Activated naive CD4-positive, alpha-beta T cell (primary cell): ENCODE measurements at regions not wholly inside any gene's neighbourhood (a gene's known extent, or its start where the extent isn't known, plus 50 kb on each side); places are given as distances from the start of the nearest gene placed in this dataset.

Source experiments
- DNase-seq, 4 experiments: peaks; one replicate each; lab custom pipeline; 2025; lab: John Stamatoyannopoulos, UW

DNA sequence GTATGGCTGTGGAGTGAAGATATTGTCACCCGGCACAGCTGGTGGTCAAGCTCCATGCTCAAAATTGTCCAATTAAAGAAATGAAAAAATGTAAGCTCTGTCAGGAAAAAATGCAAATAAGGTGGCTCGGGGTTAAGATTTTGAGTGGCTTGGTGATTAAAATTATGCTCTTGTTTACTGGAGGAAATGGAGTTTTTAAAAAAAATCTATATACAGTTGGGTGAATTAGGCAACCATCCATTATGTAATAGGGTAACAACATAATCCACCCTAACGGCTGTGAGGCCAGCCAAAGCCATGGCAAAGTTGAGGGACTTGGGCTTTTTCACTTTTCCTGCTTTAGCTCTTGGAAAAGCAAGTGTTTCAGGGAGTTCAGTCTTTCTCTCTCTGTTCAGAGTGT lies 260.8 kb upstream of the HABP2 start:
- no peak for DNase-seq

DNA sequence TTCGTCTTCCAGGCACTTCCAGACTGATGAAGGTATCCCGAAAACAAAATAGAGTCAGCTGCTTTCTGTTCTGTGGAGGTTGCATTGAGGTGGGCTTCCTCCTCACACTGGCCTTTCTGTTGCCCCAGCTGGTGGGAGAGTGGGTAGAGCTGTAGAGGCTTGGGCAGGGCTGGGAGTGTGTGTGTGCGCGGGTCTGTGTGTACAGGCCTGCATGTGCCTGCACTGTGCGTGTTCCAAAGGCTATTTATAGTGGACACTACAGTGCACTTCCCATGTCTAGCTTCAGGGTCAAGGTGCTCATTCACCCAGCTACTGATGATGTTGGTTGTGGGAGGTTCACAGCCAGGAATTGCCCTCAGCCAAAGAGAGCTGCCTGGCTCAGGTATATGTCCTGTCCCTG lies 260.1 kb upstream of the HABP2 start:
- DNase-seq, result no peak

DNA sequence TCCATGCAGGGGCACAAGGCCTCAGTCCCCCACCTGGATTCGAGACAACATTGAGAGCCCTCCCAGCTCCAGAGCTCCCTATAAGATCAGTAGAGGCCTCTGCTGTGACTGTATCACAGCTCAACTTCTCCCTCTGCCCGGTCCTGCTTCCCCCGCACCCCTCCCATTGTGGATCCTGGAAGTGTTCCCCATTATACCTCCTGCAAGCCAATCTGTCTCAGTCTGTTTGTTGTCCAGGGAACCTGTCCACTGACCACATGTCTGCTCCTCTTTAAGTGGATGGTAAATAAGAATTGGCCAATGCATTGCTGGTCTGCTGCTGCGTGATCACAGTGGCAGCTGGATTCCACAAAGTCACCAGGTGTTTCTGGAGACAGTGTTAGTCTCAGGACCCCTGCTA lies 259.7 kb upstream of the HABP2 start:
- no peak for DNase-seq

DNA sequence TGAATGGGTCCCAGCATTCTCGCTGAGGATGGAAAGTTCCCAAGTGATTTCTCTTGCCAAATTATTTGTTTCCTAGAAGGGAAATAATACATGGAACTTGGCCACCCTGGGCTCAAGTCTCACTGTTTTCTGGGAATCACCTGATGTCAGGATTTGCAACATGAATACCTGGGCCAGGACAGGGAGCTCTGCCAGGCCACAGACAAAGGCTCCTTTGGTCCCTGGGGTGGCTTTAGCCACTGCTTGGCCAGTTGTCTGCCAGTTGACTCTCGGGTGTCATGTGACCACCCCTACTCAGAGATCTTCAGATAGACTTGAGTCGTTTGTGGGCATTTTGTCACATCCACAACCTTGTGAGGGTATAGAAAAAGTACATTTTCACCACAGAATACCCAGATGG lies 258.0 kb upstream of the HABP2 start:
- DNase-seq, result no peak

DNA sequence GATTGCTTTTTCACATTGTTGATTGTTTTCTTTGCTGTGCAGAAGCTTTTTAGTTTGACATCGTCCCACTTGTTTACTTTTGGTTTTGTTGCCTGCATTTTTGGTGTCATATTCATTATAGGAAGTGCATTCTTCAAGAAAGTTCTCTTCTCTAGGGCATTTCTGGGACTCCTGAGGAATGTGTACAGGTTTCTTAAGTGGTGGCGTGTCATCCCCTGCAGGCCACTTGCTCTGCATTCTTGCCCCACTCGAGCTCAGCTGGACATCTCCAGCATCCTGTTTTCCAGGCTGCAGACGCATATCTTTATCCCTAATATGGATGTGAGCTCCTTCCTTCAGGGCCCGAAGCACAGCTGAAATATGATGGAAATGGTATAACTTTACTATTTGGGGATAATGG lies 255.6 kb upstream of the HABP2 start:
- DNase-seq, result no peak

DNA sequence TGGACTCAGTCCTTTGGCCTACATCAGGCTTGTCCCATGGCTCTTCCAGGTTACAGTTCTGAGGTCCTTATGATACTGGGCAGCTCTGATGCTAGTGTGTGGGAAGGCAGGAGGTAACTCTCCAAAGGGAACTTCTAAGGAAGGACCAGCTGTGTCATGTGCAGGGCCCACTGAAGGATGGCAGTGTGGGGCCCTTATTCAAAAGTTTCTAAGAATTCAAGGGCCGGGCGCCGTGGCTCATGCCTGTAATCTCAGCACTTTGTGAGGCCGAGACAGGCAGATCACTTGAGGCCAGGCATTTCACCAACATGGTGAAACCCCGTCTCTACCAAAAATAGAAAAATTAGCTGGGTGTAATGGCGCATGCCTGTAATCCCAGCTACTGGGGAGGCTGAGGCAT lies 254.2 kb upstream of the HABP2 start:
- no peak for DNase-seq

DNA sequence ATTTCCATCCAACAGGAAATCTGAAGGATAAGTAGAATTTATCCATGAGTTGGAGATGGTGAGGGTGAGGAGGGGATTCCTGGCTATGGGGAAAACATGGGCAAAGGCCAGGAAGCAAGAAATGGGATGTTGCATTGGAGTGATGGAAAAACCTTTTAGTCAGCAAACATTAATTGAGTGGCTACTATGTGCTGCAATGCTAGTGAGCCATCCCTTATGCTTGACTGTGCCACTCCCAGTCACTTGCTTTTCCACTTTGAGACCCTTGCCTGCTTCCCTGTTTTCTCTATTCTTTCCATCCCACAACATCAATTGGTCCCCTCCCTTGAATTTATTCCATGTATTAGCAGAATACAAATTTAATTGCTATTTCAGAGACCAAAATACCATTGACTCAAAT lies 252.7 kb upstream of the HABP2 start:
- DNase-seq, result no peak

DNA sequence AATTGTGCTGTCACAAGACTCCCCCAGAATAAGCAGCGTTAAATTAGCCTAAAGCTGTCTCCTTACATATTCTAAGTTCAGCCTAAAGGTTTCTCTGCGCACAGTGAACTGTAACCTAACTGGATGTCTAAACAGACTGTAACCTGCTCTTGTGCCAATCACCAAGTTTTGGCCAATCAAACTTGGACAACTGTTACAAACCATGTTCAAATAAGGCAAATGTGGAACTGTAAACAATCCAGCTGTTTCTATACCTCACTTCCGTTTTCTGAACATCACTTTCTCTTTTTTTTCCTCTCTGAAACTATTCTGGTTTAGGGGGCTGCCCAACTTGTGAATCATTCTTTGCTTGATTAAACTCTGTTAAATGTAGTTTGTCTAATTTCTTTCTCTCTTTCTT lies 252.2 kb upstream of the HABP2 start:
- DNase-seq, result no peak

DNA sequence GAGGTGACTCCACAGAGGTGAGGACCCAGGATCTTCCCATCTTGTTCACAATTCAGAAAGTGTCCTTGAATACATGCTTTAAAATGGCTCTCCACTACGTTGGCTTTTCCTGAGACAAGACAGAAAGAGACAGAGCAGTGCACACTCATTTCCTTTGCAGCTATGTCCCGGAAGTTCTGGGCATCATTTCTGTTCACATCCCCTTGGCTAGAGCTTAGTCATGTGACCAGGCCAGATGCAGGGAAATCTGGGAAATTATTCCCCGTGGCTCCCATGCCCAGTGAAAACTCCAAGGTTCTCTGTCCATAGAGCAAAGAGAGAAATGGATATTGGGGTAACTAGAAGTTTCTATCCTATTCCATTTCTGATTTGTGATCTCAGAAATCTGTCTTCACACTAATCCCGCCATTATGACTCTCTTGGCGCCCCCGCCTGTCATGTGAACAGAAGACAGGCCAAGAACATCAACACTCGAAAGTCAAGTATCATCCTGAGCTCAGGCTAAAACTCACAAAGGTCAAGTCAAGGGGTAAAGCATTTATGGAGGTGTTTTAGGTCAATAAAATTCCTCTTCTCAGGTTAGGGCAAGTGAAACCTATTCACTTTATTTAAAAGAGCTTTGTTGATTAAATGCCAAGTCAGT lies 251.4 kb upstream of the HABP2 start:
- DNase-seq, result no peak

DNA sequence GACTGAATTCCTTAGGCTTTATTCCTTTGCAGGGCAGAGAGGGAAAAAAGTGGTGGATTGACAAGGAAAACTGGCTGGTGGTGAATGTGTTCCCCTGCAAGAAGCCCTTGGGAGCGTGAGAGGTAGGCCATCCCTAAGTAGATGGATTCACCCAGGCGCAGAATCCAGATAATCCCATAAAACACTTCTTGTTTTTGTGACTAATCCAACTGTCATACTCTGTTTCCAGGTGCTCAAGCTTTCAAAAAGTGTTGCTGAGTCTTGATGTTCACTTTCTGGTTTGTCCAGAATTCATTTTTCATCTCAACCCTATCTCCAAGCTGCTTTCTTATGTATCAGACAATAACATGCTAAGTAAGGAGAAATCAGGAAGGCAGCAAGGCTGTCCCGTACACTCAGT lies 250.8 kb upstream of the HABP2 start:
- DNase-seq, result no peak

DNA sequence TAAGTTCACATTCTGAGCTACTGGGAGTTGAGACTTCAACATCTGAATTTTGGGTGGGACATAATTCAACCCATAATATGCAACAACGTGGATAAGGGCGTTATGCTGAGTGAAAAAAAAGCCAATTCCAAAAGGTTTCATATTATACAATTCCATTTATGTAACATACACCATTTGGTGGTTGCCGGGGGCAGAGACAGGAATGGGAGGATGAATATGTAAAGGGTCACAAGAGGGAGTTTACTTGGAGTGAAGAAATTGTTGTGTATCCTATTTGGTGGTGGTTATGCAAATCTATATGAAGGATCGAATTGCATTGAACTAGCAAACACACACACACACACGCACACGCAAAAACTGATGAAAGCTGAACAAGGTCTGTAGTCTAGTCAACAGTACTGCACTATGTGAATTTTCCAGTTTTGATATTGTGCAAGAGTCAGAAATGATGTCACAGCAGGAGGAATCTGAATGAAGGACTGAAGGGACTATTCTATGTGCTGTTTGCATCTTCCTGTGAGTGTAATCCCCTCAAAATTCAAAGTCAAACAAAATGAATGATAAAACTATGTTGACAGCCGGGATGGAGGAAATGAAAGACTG lies 249.2 kb upstream of the HABP2 start:
- no peak for DNase-seq

DNA sequence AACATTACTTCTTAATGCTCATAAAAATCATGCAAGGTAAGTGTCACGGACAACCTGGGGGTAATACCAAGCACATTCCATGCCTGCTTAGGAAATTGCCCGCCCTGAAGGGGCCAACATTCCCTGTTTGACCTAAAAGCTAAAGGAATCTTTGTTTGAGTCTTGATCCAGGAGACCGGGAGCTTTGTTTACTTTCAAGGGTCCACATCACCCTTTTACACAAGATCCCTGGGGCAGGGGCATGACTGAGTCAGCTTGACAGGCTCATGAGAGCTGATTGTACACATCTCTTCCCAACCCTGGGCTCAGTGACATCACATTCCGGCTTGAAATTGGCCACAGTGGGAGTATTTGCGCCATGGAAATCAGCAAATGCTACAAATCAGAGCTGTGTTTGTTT lies 248.1 kb upstream of the HABP2 start:
- no peak for DNase-seq

DNA sequence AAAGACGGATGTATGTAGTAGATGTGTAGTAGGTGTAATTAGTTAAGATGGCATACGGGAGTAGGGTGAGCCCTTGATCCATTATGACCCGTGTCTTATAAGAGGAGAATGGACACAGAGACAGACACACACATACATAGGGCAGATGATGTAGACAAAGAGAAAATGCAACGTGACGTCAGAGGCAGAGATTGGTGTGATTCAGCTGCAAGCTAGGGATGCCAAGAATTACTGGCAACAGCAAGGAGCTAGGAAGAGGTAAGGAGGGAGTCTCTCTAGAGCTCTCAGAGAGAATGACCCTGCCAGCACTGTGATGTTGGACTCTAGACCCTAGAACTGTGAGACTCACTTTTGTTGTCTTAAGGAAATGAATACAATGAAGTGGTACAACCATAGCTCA lies 247.0 kb upstream of the HABP2 start:
- no peak for DNase-seq

DNA sequence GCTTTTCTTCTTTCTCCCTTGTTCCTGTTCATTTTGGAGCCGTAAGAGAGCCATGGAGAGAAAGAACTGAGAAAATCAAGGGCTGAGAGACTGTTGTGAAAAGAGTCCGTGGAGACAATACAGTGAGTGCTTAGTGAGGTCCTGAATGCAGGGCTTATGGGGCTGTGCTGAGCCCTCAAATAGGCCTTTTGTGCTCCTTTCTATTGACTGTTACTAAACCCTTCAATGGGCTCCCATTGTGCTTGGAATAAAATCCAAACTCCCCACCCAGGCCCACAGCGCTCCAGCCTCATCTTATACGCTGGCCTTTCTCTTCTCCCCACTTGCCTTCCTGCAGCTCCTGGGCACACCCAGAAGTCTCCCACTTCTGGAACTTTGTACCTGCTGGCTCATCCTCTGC lies 243.1 kb upstream of the HABP2 start:
- DNase-seq, result no peak

DNA sequence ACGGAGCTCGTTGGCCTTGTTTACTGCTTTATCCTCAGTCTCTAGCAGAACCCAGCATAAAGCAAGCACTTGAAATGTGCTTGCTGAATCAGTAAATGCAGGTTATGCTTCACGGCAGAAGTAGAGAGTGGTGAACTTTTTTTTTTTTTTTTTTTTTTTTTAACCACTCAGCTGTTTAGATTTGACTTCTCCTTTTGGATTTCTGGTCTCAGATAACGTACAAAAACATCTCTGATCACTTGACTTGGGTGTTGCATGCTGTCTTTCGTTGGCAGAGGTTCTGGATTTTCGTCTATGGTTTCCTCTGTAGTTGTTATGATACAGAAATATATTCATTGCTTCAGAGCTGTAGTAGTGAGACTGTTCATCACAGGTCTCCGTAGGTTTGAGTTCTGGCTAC lies 242.5 kb upstream of the HABP2 start:
- no peak for DNase-seq

DNA sequence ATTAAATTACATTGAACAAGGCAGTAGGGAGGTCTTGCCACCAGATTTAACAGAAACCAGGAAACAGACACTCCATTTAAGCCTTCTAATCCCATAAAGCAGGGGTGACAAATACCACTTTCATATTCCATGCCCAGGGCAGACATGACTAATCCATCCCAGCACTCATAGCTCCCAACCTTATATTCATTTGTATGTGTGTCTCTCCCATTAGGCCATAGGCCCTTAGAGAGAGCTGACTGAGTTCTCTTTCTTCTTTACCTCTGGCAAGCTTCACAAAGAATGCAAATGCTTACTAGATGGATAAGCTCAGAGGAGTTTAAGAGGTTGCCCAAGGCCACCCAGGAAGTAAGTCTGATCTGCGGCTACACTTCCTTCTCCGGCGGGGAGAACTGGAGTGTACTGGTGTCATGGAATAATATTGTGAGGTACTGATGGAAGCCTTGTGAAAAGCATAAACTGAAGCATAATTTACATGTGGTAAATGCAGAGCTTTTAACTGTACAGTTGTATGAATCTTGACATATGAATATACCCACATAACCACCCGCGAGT lies 239.7 kb upstream of the HABP2 start:
- no peak for DNase-seq

DNA sequence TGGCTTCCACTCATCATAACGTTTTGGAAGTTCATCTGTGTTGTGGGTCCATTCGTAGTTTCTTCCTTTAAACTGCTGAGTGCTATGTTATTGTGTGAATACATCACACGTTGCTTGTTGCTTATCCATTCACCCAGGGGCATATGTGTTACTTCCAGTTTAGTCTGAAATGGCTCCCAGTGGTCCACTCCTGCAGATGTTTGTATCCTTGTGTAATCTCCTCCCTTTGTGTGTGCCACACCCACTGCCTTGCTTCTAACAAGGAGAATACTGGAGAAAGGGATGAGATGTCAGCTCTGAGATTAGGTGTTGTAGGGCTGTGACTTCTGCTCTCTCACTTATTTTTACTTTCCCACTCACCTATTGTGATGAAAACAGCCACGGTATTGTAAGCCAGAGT lies 239.1 kb upstream of the HABP2 start:
- no peak for DNase-seq

DNA sequence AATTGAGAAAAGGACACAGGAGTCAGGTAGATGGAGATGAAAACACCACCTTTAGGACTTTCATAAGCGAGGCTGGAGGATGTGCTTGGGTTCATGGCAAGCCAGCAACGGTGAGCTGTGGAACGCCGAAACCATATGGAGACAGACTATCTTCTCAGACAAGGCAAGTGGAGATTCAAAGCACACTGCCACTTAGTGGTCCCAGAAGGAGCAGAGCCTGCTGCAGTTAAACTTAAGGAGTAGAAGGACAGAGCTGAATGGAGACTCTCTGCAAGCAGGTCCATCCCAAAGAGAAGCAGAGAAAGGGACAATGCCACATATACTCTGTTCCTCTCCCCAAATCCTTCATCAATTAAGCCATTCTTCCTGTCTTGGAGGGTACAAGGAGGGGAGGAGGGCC lies 236.3 kb upstream of the HABP2 start:
- DNase-seq, result no peak

DNA sequence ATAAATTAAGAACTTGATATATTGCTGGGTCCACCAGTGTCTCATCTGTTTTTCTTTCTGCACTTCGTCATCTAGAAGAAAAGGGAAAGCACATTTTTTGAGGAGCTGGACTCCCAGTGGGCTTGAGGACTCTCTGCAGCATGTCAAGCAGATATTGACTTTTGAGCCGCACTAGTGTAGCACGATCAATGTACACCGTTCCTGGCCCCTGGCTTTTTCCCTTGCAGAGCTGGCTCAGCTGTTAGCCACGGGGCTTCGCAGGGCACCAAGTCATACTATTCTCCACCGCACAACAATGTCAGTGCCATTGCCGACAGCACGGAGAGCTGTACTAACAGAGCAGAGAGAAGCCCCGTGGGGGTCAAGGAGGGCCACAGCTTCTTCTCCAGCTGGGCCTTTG lies 235.4 kb upstream of the HABP2 start:
- no peak for DNase-seq

DNA sequence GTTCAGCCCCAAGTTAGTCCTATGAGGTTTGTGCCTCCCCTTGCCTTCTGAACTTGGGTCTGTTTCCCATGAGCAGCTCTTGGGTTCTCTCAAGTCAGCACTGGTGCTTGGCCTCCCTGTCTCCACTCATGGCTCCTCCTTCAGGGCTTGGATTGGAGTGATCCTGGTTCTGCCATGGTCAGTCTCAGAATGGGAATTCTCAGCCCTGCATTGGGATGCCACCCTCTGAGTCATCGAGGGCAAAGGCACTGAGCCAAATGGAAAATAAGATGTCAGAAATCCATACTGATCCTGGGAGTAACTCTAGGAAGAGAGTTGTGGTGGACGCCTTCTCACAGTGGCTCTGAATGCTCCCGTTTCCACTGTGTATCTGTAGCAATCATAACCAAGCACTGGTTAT lies 233.4 kb upstream of the HABP2 start:
- DNase-seq, result no peak

DNA sequence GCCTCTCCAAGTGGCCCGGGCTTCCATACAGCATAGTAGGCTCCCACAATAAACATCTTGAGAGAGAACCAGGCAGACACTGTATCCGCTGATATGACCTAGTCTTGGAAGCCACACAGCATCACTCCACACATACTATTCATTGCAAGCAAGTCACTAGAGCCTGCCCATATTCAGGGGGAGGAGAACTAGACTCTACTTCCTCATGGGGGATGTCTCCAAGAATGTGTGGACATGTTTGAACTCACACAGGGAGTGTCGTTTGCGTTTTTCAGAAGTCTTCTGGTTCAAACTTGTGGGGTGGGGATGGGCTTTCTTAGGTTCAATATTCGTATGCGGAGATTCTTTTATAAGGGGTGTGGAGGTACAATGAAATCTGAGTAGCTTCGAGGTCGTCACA lies 232.6 kb upstream of the HABP2 start:
- DNase-seq, result no peak

DNA sequence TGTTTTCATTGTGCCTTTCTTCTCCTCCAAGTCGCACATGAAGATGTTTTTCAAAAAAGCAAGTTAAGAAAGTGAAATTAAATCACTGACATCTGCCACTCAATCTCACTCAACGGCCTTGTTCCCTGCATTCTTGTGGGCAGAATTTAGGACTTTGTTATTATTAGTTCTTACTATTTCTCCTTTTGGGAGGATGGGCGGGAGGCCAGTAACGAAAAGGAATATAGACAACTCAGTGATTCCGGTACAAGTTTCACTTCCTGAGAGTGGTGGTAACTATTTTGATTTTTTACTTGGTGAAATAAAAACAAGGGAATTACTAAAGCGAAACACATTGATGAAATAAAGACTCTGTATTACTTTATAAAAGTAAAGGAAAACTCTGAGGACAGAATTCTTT lies 231.9 kb upstream of the HABP2 start:
- no peak for DNase-seq

DNA sequence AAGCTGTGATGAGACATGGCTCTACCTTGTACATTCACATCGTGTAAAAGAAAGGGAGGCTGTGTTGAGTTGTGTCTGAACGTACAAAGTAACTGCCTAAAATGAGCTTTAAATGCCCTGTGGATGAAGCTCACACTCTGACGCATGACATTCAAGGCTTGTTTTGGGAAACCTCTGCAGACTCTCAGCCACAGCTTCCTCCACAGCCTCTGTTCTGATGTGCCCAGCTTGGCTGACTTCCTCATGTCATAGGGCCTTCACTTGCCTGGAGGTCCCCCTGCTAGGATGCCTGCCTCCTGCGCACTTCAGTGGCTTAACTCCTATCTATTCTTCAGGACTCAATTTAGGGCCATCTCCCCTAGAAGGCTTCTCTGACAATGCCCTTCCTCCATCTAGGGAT lies 230.0 kb upstream of the HABP2 start:
- no peak for DNase-seq

DNA sequence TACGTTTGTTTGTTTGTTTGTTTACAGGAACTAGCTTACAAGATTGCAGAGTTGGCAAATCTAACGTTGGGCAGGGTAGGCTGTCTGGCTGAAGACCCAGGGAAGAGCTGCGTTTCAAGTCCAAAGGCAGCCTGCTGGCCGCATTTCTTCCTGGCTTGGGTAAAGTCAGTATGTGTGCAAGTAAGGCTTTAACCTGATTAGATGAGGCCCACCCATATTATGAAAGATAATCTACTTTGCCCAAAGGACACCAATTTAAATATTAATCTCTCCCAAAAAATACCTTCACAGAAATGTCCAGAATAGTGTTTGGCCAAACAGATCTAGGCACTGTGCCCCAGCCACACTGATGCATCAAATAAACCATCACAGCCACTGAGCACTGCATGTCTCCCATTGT lies 228.9 kb upstream of the HABP2 start:
- DNase-seq, result no peak
